Fibroblast of mammary gland (primary cell): ENCODE measurements at regions not wholly inside any gene's neighbourhood (a gene's known extent, or its start where the extent isn't known, plus 50 kb on each side); places are given as distances from the start of the nearest gene placed in this dataset.
A peak's percentile ranks its signal among the peaks of the same experiment; 100 is the strongest.

Experiments
- DNase-seq: peaks from one replicate; pipeline ENCODE4 v3.0.0-alpha.2; 2010; ENCODE audit warnings: low read depth
- H3K4me3 ChIP-seq: 2 replicates; pipeline ENCODE4 v1.5.1; 2011; ENCODE audit warnings: low read depth, mild to moderate bottlenecking, low read length, moderate library complexity; ENCODE audit not compliant: control insufficient read depth
- TF ChIP-seq, protein P1 (sequence below): conservative IDR thresholded peaks from 2 replicates; pipeline ENCODE4 v1.5.1; 2011; ENCODE audit warnings: low read depth, low read length, inconsistent platforms; ENCODE audit not compliant: control insufficient read depth, insufficient read depth

DNA sequence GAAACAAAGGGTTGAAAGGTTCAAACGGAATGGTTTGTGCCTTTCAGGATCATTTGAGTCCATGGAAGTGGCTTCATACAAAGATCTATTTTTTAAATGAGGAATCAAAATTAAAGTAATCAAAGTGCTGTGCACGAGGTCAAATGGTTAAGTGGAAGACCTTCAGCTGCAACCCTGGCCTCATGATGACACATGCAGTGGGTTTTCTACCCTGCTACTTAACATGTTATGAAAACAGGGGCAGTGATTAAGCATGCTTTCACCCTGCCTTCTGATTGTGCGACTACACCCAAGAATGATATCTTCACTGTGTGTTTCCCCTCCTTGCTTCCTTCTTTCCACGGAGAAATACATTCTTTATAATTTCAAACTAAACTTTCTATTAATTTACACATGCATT is 604.2 kb downstream of the LRRIQ3 start:
- no peak for DNase-seq
- H3K4me3 ChIP-seq = no peak overlapping the region
- TF ChIP-seq, protein P1, sequence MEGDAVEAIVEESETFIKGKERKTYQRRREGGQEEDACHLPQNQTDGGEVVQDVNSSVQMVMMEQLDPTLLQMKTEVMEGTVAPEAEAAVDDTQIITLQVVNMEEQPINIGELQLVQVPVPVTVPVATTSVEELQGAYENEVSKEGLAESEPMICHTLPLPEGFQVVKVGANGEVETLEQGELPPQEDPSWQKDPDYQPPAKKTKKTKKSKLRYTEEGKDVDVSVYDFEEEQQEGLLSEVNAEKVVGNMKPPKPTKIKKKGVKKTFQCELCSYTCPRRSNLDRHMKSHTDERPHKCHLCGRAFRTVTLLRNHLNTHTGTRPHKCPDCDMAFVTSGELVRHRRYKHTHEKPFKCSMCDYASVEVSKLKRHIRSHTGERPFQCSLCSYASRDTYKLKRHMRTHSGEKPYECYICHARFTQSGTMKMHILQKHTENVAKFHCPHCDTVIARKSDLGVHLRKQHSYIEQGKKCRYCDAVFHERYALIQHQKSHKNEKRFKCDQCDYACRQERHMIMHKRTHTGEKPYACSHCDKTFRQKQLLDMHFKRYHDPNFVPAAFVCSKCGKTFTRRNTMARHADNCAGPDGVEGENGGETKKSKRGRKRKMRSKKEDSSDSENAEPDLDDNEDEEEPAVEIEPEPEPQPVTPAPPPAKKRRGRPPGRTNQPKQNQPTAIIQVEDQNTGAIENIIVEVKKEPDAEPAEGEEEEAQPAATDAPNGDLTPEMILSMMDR = no peak

DNA sequence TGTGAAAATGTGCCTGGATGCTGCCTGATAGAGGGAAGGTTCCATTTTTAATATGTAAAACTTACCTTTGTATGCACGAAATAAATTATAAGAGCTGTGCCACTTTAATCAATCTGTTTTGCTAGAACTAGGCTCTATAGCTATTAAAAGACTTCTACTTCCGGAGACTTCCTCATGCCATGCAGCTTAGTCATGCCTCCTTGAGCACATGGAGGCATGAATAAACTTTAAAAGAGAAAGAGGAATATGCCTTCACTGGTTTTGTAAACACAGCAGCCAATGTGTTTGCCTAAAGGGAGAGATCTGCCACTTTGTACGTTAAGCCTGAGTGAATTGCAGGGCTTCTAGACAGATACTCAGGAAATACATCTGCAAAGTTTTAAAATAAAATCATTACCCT is 604.6 kb downstream of the LRRIQ3 start:
- DNase-seq = peak; percentile 1
- TF ChIP-seq, protein P1 = no peak
- H3K4me3 ChIP-seq = no peak overlapping the region

DNA sequence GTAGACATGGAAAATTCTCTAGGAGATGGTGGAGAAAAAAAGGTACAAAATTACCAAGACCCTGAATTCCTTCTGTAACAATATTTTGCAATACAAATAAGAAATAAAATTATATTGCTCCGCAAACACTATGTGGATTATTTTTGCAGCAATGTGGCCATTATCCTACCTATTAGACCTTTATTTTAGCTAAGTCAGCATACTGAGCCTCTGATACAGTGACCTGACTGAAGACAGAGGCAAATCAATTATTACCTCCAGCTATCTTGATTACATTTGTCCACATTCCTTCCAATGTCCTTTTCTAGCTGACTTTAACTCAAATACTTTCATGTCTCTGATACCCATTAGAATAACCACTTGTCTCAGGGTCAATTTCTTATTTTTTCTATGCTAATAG is 610.9 kb downstream of the LRRIQ3 start:
- DNase-seq = no peak
- TF ChIP-seq, protein P1 = no peak
- no peak overlapping the region for H3K4me3 ChIP-seq

DNA sequence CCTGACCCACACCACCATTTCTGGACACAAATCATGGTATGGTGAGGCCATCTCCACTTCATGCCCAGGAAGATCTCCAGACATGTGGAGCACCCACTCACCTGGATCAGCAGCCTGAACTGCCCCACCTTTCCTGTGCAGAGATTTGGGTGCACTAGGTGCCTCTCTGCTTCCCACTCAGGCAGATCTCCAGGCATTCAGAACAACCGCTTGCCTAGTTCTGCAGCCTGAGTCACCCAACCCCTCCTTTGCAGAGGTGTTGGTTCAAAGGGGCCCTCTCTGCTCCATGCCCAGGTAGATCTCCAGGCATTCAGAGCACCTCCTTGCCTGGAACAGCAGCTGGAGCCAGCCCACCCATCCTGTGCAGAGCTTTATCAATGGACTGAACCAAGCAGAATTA is 620.8 kb downstream of the LRRIQ3 start:
- no peak for DNase-seq
- TF ChIP-seq, protein P1 = no peak

DNA sequence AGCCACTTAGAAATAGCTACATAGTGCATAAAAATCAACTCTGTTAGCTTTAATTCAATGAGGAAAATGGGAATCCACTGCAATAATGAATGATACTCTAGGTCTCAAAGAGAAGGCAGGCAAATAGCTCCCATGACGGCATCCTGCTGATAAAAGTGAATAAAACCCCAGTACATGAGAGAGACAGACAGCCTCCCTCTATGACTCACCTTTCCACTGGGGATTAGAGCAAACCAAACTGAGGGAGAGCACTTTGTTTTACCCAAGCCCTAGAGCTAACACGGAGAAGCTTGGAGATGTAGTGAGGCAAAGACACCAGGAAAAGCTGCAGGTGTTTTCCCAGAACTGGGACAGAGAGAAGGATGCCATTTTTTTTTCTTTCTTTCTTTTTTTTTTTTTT is 621.9 kb downstream of the LRRIQ3 start:
- H3K4me3 ChIP-seq = no peak overlapping the region
- no peak for DNase-seq
- TF ChIP-seq, protein P1 = no peak

More for the DNA sequence above, 620.8 kb downstream of the LRRIQ3 start:
- no peak overlapping the region for H3K4me3 ChIP-seq

DNA sequence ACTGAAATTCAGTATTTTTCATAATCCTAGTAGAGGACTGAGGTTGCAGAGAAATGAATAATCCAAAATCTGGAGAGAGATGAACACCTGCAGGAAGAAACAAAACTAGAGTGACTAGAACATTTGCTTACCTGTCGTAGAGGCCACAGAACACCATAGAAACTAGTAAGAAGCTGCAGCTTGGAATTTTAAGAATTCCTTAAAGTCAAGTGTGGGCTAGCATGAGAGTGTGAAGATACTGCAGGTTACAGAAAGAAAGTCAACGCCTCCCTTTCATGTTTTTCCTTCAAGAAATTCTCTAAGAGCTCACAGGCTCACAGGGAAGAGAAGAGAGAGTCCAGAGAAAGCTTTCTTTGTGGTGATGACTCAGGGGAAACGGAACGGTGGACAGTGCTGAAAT is 633.7 kb downstream of the LRRIQ3 start:
- TF ChIP-seq, protein P1 = no peak
- DNase-seq = no peak
- H3K4me3 ChIP-seq = no peak overlapping the region

DNA sequence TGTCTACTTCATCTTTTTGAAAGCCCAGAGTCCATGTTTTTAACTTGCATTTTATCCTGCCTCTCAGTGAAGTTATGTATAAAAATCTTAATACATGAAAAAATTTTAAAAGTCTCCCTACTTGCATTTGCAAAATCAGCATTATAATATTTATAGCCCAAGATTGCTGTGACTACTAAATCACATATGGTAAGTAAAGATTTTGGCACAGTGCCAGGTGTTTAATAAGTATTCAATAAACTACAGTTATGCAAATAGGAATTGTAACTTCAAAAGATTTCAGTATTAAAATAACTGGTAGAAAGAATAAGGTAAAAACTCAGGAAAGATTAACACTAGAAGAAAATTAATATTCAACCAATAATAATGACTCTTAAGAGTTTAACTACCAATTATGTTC is 641.7 kb downstream of the LRRIQ3 start:
- TF ChIP-seq, protein P1 = no peak
- H3K4me3 ChIP-seq = no peak overlapping the region
- no peak for DNase-seq
